Mammary epithelial cell (primary cell): ENCODE measurements at regions not wholly inside any gene's neighbourhood (a gene's known extent, or its start where the extent isn't known, plus 50 kb on each side); places are given as distances from the start of the nearest gene placed in this dataset.

Source experiments
- CTCF ChIP-seq, 2 donors: IDR thresholded peaks in 1 of 2; conservative IDR thresholded peaks in 1 of 2; 2 replicates each; pipeline ENCODE4 v1.5.1; 2011 to 2012; ENCODE audit warnings: inconsistent platforms in 2 of 2, low read length in 2 of 2, mild to moderate bottlenecking in 2 of 2, control low read depth in 1 of 2, low read depth in 1 of 2; ENCODE audit not compliant: insufficient read depth in 1 of 2; ENCODE audit errors: extremely low read depth in 1 of 2
- EZH2 ChIP-seq: IDR thresholded peaks from 2 replicates; pipeline ENCODE4 v1.6.1; 2012; ENCODE audit warnings: low read length, inconsistent platforms, borderline replicate concordance

GRCh38 chr3:71857956-71858355, 73.0 kb upstream of the PROK2 start:
- no peak for TF ChIP-seq CTCF (conservative IDR thresholded peaks at IDR 0.05 in 1 of 2, IDR thresholded peaks at IDR 0.05 in 1 of 2; ENCODE audit: extremely low read depth in 1 of 2, insufficient read depth in 1 of 2, low read depth in 1 of 2, low read length in 2 of 2)
- TF ChIP-seq EZH2 = no peak
